OCI-LY7 (cell line): ENCODE measurements at regions not wholly inside any gene's neighbourhood (a gene's known extent, or its start where the extent isn't known, plus 50 kb on each side); places are given as distances from the start of the nearest gene placed in this dataset.

Experiments
- BruUV-seq: library from RNA; stranded (reverse); fragments of 400-500 nt; replicated peaks from 2 replicates; lab custom pipeline; 2021; lab: Mats Ljungman, UMichigan
- CTCF ChIA-PET: fragments of 300-600 bp; sonication (Branson Sonifier 250); formaldehyde crosslinking; loops from one replicate; lab custom pipeline; 2022; ENCODE audit warnings: antibody characterized with exemption; ENCODE audit not compliant: unreplicated experiment; lab: Charles Lee
- POLR2A ChIA-PET: fragments of 300-600 bp; sonication (Branson Sonifier 250); formaldehyde crosslinking; loops from one replicate; lab custom pipeline; 2022; ENCODE audit warnings: antibody characterized with exemption; lab: Charles Lee
- DNase-seq: peaks from one replicate; pipeline ENCODE4 v3.0.0-alpha.2; 2015; ENCODE audit warnings: low spot score
- H2AFZ ChIP-seq: fragments of 200-600 bp; sonication (generic), shearing (Covaris generic); 2 replicates; pipeline ENCODE4 v1.6.1; 2014; ENCODE audit warnings: mild to moderate bottlenecking, antibody characterized with exemption, low read length, moderate library complexity
- H3K27ac ChIP-seq: fragments of 200-600 bp; sonication (generic); 2 replicates; pipeline ENCODE4 v1.5.1; 2014; ENCODE audit warnings: mixed run types, low read depth, mild to moderate bottlenecking, moderate library complexity, low read length, inconsistent platforms; ENCODE audit not compliant: poor library complexity, severe bottlenecking
- H3K36me3 ChIP-seq: fragments of 200-600 bp; sonication (generic); 2 replicates; pipeline ENCODE4 v1.6.1; 2014; ENCODE audit warnings: mild to moderate bottlenecking, antibody characterized with exemption, low read length, moderate library complexity, mixed read lengths; ENCODE audit not compliant: insufficient read depth
- H3K4me1 ChIP-seq: fragments of 200-600 bp; sonication (generic); 2 replicates; pipeline ENCODE4 v1.5.1; 2014; ENCODE audit warnings: mild to moderate bottlenecking, low read length; ENCODE audit not compliant: insufficient read depth, poor library complexity, severe bottlenecking
- H3K4me2 ChIP-seq: fragments of 200-600 bp; sonication (generic); 2 replicates; pipeline ENCODE4 v1.6.1; 2014; ENCODE audit warnings: mild to moderate bottlenecking, low read length
- H3K4me3 ChIP-seq: fragments of 200-600 bp; sonication (generic); 2 replicates; pipeline ENCODE4 v1.5.1; 2014; ENCODE audit warnings: mild to moderate bottlenecking, low read depth, low read length; ENCODE audit not compliant: poor library complexity, severe bottlenecking
- H3K79me2 ChIP-seq: fragments of 200-600 bp; sonication (generic); 2 replicates; pipeline ENCODE4 v1.6.1; 2016; ENCODE audit warnings: low read depth, mild to moderate bottlenecking, low read length, moderate library complexity, mixed read lengths; ENCODE audit not compliant: insufficient read depth
- H3K9me2 ChIP-seq: fragments of 200-600 bp; sonication (generic); 2 replicates; pipeline ENCODE4 v1.6.1; 2016; ENCODE audit warnings: mild to moderate bottlenecking, low read length, mixed read lengths; ENCODE audit not compliant: insufficient read depth
- H3K9me3 ChIP-seq: fragments of 200-600 bp; sonication (generic); 2 replicates; pipeline ENCODE4 v1.6.1; 2014; ENCODE audit warnings: mild to moderate bottlenecking, mixed run types, low read length, mixed read lengths
- H4K20me1 ChIP-seq: fragments of 200-600 bp; sonication (generic); 2 replicates; pipeline ENCODE4 v1.6.1; 2014; ENCODE audit warnings: mild to moderate bottlenecking, antibody characterized with exemption, low read length, moderate library complexity, mixed read lengths; ENCODE audit not compliant: insufficient read depth
- CTCF ChIP-seq: fragments of 200-600 bp; sonication (generic); conservative IDR thresholded peaks from 2 replicates; pipeline ENCODE4 v1.5.1; 2014; ENCODE audit warnings: mild to moderate bottlenecking, antibody characterized with exemption, low read length, moderate library complexity, mixed read lengths
- EZH2phosphoT487 ChIP-seq: fragments of 200-600 bp; sonication (generic); IDR thresholded peaks from 2 replicates; pipeline ENCODE4 v1.6.1; 2018; ENCODE audit warnings: low read depth, borderline replicate concordance, mild to moderate bottlenecking, mixed run types, antibody characterized with exemption, low read length, moderate library complexity, mixed read lengths
- intact Hi-C: fragments of 100-400 bp; cut with micrococcal nuclease; formaldehyde crosslinking; loops from one replicate; pipeline ENCODE4 v1.10.0; 2022; ENCODE audit not compliant: unreplicated experiment

GRCh38 chr9:118984607-118985006, 384.6 kb downstream of the BRINP1 start:
- no peak for DNase-seq
- Histone ChIP-seq H3K4me3 (no peak overlapping the region), H3K79me2 (no peaks in the 10 kb centered on the region), H3K4me1 (no peaks in the 10 kb centered on the region), H3K27ac (no peak overlapping the region), H2AFZ (no peak overlapping the region), H4K20me1 (no peaks in the 10 kb centered on the region), H3K9me2 (no peaks in the 10 kb centered on the region), H3K4me2 (no peak overlapping the region), H3K9me3 (no peaks in the 10 kb centered on the region), H3K36me3 (no peaks in the 10 kb centered on the region)
- CTCF ChIA-PET: no interaction called here
- intact Hi-C loops: no loop called here
- TF ChIP-seq CTCF (no peak), EZH2phosphoT487 (no peak)
- POLR2A ChIA-PET: interaction anchor here (0.5 kb wide), 1 partner anchor 70 kb away, joined by 3 read pairs; no protein-coding TSS in a partner anchor
- BruUV-seq: no TSS peak

GRCh38 chr9:118985851-118986250, 383.4 kb downstream of the BRINP1 start:
- Histone ChIP-seq H3K36me3 (no peaks in the 10 kb centered on the region), H3K4me3 (no peak overlapping the region), H3K79me2 (no peaks in the 10 kb centered on the region), H3K9me3 (no peaks in the 10 kb centered on the region), H3K4me2 (no peak overlapping the region), H3K4me1 (no peaks in the 10 kb centered on the region), H2AFZ (no peak overlapping the region), H4K20me1 (no peaks in the 10 kb centered on the region), H3K9me2 (no peaks in the 10 kb centered on the region), H3K27ac (no peak overlapping the region)
- no peak for DNase-seq
- BruUV-seq: no TSS peak
- intact Hi-C loops: no loop called here
- ChIA-PET CTCF (no interaction called here), POLR2A (no interaction called here)
- TF ChIP-seq CTCF: no peak
- TF ChIP-seq EZH2phosphoT487: no peak

- Histone ChIP-seq H3K36me3 (no peaks in the 10 kb centered on the region), H3K79me2 (no peaks in the 10 kb centered on the region), H3K4me3 (no peak overlapping the region), H3K4me2 (no peak overlapping the region), H3K27ac (no peak overlapping the region), H3K9me2 (no peaks in the 10 kb centered on the region), H3K9me3 (no peaks in the 10 kb centered on the region), H2AFZ (no peak overlapping the region), H4K20me1 (no peaks in the 10 kb centered on the region), H3K4me1 (no peaks in the 10 kb centered on the region)
- intact Hi-C loops: no loop called here
- no peak for TF ChIP-seq EZH2phosphoT487
- TF ChIP-seq CTCF: no peak
- no TSS peak for BruUV-seq
- DNase-seq: no peak
- CTCF ChIA-PET: no interaction called here
- POLR2A ChIA-PET: no interaction called here
These were observed 382.1 kb downstream of the BRINP1 start for GRCh38 chr9:118987167-118987566.
